ENCODE measurements at regions not wholly inside any gene's neighbourhood (a gene's known extent, or its start where the extent isn't known, plus 50 kb on each side); places are given as distances from the start of the nearest gene placed in this dataset.

- TF ChIP-seq CTCF (IDR thresholded peaks at IDR 0.05) (no peak), ZFX (IDR thresholded peaks at IDR 0.05; ENCODE audit: borderline replicate concordance) (no peak)
Measured at GRCh38 chr1:20411196-20411980, 74.6 kb downstream of the CAMK2N1 start.
